ENCODE measurements at regions not wholly inside any gene's neighbourhood (a gene's known extent, or its start where the extent isn't known, plus 50 kb on each side); places are given as distances from the start of the nearest gene placed in this dataset.

- TF ChIP-seq CTCF (IDR thresholded peaks at IDR 0.05; ENCODE audit: low read length) (no peak), EZH2 (optimal IDR thresholded peaks at IDR 0.05; ENCODE audit: low read depth, low read length) (no peak)
These were observed 617.1 kb upstream of the ADAMTS16 start for GRCh38 chr5:4523038-4523437.

Measured in MM.1S (cell line).